ENCODE measurements at regions not wholly inside any gene's neighbourhood (a gene's known extent, or its start where the extent isn't known, plus 50 kb on each side); places are given as distances from the start of the nearest gene placed in this dataset.
"Not testable (repeated sequence)": the region's sequence is repeated elsewhere in the genome, so short reads cannot be mapped to it uniquely, and the experiment has no call there.

DNA sequence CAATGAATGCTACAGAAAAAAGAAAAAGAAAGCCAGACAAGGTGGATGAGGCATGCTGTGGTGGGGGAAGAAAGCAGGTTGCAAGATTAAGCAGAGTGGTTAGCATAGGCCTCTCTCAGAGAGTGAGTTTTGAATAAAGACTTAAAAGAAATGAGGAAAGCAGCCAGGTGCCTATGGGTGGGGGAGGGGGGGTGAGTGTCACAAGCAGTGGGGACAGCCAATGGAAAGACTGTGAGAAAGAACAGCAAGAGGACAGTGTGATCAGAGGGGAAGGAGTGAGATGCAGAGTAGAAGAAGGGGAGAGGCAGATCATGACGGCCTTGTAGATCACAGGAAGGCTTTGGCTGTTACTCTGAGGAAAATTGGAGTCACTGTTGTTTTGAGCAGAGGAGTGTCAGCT is 162.5 kb downstream of the SOX3 start:
- no peak for DNase-seq (ENCODE audit: low read depth in 2 of 2)

DNA sequence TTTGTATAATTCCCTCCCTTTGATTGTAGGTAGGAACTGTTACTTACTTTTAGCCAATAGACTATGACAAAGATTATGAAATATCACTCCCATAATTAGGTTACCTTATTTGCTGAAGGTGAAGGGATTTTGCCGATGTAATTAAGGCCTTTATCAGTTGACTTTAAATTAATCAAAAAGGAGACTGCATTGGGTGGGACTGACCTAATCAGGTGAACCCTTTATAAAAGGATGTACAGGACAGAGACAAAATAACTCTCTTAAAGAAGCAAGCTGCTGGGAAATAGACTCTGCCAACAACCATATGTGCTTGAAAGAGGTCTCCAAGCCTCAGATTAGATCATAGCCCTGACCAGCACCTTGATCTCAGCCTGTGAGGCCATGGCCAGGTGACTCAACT is 167.6 kb downstream of the SOX3 start:
- DNase-seq (ENCODE audit: low read depth in 2 of 2): no peak

DNA sequence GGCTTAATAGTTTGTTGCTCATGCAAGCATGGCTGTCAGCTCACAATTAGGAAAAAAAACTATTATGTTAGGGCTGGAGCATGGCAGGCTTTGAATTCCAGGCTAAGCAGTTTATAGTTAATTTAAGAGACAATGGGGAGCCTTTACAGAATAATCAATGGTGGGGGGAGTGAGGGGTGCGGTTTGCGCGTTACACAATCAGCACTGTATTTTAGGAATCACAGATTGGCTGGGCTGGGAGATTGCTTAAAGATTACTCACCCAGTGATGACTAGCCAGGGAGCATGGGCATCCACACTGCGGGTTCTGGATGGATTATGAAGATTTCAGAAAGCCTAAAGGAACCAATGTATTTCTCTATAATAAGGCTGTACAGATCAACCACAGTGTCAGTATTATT is 186.6 kb downstream of the SOX3 start:
- no peak for DNase-seq (ENCODE audit: low read depth in 2 of 2)

DNA sequence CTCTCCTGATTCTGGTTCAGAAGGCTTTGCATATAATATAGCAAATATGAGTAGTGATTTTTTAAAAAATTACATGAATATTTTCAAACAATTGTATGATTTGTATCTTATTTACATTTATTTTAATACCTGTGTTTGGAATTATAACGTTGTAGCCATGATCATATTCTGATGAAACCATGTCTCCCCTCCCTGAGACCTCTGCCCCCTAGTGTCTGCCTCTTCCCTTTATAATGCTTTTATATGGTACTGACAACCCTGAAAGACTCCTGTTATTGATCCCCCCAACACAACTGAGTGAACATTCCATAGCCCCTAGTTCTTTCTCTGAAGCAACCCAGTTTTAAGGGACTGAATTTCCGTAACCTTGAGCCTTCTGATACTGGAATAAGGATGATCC is 187.4 kb downstream of the SOX3 start:
- DNase-seq (ENCODE audit: low read depth in 2 of 2): no peak

DNA sequence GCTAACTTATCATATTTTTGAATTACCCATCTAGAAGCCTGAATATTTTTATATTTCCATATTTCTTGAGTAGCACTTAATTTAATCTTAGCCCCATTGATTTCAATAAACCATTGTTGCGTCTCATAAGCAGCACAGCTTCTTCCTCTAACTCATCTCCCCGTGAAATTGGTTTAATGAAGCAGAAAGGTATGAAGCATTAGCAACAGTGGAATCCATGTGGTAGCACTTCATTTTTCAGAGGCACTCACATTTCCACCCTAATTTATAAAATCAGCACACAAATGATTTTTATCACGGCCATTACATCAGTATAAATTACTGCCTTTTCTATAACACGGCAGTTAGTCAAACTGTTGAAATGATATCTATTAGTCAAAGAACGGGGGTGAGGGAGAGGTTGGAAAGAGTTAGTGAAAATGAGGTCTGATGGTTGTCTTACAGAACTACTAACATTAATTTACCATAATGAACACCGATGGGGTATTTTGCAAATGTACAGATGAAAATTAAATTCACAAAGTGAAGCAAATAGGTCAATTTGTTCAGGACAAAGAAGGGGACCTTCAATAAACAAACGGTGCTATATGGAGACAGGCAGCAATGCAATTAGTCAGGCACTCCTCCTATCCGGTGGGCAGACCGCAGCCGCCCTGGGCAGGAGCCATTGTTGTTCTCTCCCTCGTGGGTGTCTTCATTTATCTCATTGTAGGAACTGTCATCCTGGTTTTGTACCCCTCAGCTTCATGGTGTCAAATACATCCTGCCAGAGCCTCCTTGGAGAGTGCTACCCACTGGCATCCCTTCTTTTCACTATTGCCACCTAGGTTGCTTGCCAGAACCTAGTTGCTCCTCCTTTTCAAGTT is 205.7 kb downstream of the SOX3 start:
- DNase-seq (ENCODE audit: low read depth in 2 of 2): no peak

DNA sequence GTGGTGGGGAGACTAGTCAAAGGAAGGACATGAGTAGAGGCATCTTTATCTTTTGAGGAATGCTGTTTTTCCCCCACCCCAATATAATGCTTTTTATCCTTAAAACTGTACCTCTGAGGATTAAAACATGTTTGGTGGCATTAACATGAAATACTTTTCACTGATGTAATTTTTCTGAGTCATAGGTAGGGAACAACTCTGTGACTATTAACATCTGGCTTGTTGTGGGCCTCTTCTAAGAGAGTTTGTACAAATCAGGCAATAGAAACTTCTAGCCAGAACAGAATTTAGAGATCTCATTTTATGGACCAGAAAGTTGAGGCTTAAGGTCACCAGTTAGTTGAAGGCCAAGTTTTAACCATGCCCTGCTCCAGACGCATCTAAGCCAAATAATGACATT is 207.6 kb downstream of the SOX3 start:
- no peak for DNase-seq (ENCODE audit: low read depth in 2 of 2)

DNA sequence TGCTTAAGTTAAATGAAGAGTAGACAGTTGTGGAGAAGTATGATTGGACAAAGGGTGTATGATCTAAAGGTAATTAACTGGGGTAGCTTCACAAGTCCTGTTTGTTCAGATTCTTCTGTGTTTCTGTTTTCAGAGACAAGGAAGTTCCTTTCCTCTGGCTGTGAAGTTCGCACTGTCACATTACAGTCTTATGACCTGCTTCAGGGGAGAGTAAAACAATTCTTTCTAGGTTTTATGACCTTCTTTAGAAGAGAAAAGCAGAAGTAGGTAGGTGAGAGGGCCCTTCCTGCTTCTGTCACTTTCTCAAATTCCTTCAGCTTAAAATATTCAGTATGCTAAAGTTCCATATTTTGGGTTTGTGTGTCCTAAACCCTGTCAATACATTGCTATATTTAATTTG is 211.9 kb downstream of the SOX3 start:
- no peak for DNase-seq (ENCODE audit: low read depth in 2 of 2)

DNA sequence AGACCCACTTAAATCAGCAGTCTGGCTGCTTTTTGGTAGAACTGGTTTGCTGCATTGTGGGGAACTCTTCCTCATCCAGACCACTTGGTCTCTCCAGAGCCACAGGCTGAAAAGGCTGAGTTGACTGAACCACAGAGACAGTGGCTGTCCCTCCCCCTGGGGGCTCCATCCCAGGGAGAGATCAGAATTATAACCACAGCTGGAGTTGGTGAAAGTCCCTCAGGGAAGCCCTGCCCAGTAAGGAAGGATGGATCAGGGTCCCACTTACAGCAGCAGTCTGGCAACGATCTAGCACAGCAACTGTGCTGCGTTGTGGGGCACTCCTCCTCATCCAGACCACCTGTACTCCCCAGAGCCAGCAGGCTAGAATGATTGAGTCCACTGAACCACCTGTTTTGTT is 212.7 kb downstream of the SOX3 start:
- DNase-seq (ENCODE audit: low read depth in 2 of 2): no peak

DNA sequence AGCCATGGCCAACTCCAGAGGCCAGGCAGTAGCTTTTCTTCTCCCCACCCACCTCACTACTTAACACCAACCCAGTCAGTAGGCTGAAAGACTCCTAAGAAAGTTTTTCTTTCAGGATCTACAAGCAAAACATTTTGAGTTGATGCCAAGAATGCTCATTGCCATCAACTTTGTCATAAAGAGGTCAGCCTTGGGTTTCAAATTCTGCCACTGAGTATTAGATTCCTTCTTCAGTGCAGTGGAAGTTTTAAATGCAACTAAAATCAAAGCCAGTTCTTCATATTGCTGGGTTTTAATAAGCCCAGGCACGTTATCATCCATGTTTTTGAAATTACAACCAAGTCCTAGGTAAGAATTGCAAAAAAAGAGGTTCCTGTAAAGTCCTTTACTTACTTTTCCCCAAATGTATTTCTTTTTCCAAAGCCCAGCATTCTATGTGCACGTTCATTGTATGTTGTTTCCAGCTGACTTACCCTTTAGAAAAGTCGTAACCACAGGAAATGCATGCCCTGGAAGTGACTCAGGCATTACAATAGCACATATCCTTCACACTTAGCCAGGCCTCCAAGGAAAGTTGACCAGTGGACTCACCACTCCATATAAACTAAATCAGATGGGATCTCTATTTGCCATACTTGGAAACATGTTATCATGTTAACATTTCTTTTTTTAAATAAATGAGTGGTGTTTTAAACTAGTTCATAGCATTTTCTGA is 229.9 kb downstream of the SOX3 start:
- no peak for DNase-seq (ENCODE audit: low read depth in 2 of 2)

DNA sequence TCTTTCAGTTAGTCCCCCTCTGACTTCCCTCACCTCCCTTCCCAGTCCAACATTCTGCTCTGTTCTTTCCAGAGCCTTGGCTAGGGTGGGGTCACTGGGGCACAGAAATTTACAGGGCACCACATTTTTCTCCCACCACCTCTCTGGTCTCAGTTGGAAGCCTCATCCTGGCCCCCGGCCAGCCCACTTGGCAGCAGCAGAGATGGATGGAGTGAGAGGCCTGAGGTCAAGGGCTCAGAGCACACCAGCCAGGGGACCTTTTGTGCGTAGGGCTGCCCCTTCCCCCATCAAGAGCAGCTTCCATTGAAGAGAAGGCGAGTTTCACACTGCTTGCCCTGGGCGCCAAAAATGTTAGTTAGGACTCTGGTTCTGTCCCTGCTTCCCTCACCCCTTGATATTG is 230.9 kb downstream of the SOX3 start:
- no peak for DNase-seq (ENCODE audit: low read depth in 2 of 2)

DNA sequence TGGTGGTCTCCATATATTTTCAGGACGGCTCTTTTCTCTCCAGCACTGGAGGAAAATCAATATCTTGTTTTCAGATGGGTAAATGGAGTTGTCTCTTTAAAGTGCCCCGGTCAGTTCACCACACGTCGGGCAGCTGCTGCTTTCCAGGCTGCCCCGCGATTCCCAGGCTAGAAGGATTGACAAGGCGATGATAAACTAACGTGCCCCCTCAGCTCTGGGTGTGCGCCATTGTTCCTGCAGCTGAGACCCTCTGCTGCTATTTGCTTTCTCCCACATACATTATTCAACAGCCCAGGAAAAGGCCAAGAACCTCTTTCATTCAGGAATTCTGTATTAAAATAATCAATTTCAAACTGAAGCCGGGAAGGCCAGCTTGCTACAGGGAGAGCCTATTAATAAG is 254.5 kb downstream of the SOX3 start:
- no peak for DNase-seq (ENCODE audit: low read depth in 2 of 2)

DNA sequence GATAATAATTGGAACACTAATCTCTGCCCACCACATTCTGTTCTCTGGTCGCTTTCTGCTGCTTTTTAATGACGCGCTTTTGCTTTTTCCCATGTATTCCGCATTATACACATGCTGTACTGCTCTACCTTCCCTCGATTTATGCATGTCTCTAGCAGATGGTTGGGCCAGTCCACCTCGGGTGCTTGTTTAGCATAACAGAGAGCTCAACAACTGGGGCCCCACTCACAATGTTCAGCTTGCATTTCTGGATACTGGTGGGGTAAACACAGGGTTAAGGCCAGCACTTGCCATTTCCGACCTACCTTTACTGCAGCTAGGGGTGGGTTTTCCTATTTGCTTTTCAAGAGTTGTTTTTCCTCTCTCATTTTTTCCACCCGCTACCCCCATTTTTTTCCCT is 255.8 kb downstream of the SOX3 start:
- DNase-seq (ENCODE audit: low read depth in 2 of 2): no peak

DNA sequence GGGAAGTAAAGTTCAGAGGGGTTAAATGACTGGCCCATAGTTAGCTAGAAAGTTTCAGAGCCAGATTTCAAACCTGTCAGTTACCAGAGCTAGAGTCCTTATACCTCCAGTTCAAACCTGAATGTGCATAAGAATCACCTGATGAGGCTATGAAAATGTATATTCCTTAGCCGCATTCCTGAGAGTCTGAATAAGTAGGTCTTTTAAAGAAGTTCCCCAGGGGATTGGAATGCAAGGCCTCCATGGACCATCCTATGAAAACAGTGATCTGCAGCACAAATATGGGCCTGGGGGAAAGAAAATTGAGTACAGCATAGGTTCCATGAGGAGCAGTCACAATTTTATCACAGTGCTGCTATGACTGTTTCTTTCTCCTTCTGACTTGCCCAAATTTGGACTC is 263.9 kb upstream of the CXorf66 start:
- no peak for DNase-seq (ENCODE audit: low read depth in 2 of 2)

DNA sequence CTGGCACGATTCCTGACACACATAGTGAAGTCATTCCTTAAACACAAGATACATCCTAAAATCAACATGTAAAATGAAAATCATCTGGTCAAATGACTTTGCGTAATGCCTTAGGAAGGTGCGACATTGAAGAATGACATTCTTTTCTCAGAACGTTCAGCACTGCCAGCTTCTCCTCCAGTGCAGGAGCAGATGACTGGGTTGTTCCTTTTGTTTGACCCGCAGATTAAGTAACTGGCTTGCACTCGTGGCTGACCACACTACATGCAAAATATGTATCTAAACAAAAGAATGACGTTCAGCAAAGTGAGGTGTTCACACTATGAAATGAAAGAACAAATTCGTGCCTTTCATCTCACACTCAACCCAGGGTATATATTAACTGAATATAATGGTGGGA is 260.7 kb upstream of the CXorf66 start:
- DNase-seq (ENCODE audit: low read depth in 2 of 2): not testable (repeated sequence)

DNA sequence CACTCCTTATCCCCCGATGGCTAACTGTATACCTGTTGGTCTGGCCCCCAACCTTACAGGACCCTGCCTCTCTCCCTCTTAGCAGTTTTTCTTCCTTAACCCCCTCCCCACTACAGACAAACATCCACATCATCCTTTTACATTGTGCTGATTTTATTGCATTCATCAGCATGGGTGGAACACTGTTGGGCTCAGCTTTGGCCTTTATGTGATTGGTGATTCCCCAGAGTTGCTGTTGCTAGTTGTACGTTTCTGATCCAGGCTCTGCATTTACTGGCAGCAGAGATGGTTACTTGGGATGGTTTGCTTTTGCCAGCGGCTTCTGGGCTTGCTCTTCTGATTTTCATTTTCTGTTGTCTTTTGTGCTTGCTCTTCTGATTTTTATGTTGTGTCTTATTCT is 250.6 kb upstream of the CXorf66 start:
- not testable (repeated sequence) for DNase-seq (ENCODE audit: low read depth in 2 of 2)

DNA sequence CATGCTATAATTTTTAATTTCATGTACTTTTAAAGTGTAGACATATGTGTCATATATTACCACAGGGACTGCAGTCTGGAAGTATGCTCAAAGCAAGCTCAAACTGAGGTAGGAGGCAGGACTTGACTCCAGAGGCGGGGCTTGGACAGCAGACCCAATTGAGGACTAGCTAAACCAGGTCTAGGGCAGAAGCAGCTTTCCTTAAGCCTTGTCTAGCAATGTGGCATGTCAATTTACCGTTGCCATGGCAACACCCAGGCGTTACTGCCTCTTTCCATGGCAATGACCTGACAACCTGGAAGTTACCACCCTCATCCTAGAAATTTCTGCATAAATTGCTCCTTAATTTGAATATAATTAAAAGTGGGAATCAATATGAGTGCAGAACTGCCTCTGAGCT is 249.2 kb upstream of the CXorf66 start:
- DNase-seq (ENCODE audit: low read depth in 2 of 2): not testable (repeated sequence)

DNA sequence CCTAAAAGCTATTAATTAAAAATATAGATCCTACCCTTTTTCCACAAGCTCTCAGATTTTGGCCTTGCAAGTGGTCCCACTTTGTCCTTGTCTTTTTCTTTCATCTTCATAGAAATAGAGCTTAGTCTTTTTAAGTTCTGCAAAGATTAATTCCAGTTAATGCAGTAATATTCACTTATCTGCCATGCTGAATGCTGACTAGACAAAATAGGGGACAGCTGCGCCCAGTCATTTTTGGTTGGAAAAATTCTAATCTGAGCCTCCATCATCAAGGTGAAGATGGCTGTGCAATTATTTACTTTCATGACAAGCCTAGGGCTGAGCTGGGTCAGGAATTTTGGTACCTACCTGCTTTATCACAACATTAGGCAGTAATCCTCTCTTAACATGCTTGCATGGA is 241.3 kb upstream of the CXorf66 start:
- no peak for DNase-seq (ENCODE audit: low read depth in 2 of 2)

DNA sequence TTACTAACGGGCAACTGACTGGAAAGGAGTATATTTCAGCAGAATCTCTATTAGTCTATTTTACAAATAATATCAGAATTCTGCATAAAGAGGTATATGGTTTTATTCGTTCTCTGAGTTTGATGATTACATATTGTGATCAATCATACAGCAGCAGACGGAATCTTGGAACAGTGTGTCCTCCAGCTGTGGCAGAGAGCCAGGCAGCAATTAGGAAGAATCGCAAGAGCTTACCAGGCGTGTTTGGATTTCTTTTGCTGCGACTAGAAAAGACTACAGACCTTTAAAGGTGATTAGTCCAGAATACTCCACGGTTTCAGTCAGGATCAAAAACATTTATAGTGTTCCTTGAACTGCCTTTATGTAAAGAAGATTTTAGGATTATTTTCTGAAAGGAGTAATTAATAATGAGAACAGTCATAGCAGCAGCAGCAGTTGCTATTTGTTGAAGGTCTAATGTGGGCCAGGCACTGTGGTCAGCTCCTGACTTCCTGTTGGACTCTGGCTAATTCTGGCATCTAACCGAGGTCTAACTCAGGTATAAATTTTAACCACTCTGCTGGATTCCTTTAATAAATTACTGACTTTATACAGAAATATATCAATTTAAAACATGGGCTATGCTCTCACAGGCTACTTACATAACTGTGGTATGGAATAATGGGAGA is 225.3 kb upstream of the CXorf66 start:
- no peak for DNase-seq (ENCODE audit: low read depth in 2 of 2)

DNA sequence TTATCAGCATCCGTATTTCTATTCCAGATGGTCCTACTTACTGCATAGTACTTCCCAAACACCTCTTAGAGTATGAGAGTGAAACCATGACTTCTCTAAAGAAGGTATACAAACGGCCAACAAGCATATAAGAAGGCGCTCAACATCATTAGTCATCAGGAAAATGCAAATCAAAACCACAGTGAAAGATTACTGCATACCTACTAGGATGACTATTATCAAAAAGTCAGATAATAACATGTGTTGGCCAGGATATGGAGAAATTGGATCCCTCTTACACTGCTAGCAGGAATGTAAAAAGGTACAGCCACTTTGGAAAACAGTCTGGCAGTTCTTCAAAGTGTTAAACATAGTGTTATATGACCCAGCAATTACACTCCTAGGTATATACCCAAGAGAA is 215.3 kb upstream of the CXorf66 start:
- DNase-seq (ENCODE audit: low read depth in 2 of 2): no peak

DNA sequence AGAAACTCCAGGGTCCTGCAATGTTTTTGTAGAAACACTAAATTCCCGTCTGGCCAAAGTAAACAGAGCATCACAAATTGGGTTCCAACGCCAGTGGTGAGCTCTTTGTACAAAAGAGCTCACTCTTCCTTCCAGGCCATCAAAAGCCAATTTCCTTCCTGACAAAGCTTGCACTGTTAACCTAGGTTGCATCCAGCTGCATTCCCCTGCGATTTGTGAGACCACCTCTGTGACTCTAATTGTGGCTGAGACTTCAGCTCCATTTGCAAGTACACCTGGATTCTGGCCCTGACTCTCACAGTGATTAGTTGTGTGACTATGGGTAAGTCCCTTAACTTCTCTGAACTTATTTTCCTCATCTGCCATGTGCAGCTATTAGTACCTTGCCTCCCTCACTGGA is 212.5 kb upstream of the CXorf66 start:
- no peak for DNase-seq (ENCODE audit: low read depth in 2 of 2)

DNA sequence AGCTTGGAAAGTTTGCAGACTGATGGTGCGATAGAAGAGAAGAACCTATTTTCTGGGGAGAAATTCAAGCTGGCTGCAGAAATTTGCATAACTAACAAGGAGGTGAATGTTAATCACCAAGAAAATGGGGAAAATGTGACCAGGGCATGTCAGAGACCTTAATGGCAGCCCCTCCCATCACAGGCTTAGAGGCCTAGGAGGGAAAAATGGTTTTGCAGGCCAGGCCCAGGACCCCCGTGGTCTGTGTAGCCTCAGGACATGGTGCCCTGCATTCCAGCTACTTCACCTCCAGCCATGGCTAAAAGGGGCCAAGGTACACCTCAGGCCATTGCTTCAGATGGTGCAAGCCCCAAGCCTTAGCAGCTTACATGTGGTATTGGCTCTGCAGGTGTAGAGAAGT is 207.1 kb upstream of the CXorf66 start:
- DNase-seq (ENCODE audit: low read depth in 2 of 2): no peak

DNA sequence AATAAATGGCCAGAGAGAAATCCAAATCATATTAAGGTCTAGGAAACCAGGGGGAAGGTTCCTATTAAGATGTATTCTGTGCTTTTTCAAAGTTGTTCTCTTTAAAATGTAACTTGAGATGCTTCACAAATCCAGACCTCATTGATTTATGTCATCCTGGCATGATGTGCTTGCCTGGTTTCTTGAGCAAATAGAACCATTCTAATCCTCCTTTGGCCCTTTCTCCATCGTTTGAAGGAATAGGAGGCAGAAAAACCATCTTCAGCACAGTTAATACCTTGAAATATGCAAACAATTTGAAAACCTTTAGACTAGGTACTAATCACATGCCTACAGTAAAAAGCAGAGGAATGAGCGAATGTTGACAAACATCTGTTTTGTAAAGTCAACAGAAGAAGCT is 202.2 kb upstream of the CXorf66 start:
- DNase-seq (ENCODE audit: low read depth in 2 of 2): no peak

DNA sequence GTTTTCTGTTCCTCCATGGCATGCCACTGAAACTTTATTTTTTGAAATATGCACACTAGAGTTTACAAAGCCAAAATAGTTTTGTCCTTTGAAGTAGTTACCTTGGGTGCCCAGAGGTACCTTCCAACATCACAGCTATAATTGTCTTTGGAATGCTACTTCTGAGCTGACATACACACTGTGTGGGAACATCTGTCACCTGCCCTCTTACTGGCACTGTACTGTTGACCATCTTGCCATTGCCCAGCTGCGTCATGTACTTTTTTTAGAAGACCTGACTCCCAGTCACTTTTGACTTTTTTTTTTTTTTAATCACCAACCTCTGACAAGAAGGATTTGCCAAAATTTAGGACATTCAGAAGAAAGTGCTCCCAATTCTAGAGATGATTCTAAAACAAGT is 200.5 kb upstream of the CXorf66 start:
- no peak for DNase-seq (ENCODE audit: low read depth in 2 of 2)
